Activated CD8-positive, alpha-beta memory T cell treated with anti-CD3 and anti-CD28 coated beads for 1 hour (primary cell): ENCODE measurements at regions not wholly inside any gene's neighbourhood (a gene's known extent, or its start where the extent isn't known, plus 50 kb on each side); places are given as distances from the start of the nearest gene placed in this dataset.
"Not testable (repeated sequence)": the region's sequence is repeated elsewhere in the genome, so short reads cannot be mapped to it uniquely, and the experiment has no call there.

ENCODE experiments used
- DNase-seq, 2 donors: peaks; one replicate each; pipeline ENCODE4 v3.0.0-alpha.2; 2020; ENCODE audit warnings: low read depth in 1 of 2; ENCODE audit errors: extremely low read depth in 1 of 2

- DNase-seq = no peak
Measured at GRCh38 chr6:150681578-150682395, 82.1 kb downstream of the PLEKHG1 start.

- no peak for DNase-seq
Measured at GRCh38 chr6:150683320-150683719, 83.6 kb downstream of the PLEKHG1 start.

GRCh38 chr6:150684161-150684560 lies 84.5 kb downstream of the PLEKHG1 start:
- no peak for DNase-seq

- DNase-seq = no peak
Measured at GRCh38 chr6:150684714-150685459, 85.2 kb downstream of the PLEKHG1 start.

GRCh38 chr6:150685860-150686259 lies 86.2 kb downstream of the PLEKHG1 start:
- peak in 1 of 2 donors; percentile 8 for DNase-seq

- no peak for DNase-seq
Measured at GRCh38 chr6:150686566-150686965, 86.9 kb downstream of the PLEKHG1 start.

- DNase-seq = no peak
Measured at GRCh38 chr6:150687508-150687907, 87.8 kb downstream of the PLEKHG1 start.

GRCh38 chr6:150689900-150690590 lies 90.4 kb downstream of the PLEKHG1 start:
- no peak for DNase-seq

GRCh38 chr6:150690681-150691080 lies 91.0 kb downstream of the PLEKHG1 start:
- DNase-seq = no peak

GRCh38 chr6:150691463-150691862 lies 91.8 kb downstream of the PLEKHG1 start:
- no peak for DNase-seq

GRCh38 chr6:150692604-150693003 lies 92.9 kb downstream of the PLEKHG1 start:
- no peak for DNase-seq

GRCh38 chr6:150694889-150695288 lies 95.2 kb downstream of the PLEKHG1 start:
- DNase-seq = no peak

GRCh38 chr6:150695652-150696051 lies 96.0 kb downstream of the PLEKHG1 start:
- no peak for DNase-seq

- DNase-seq = no peak
Measured at GRCh38 chr6:150696190-150696589, 96.5 kb downstream of the PLEKHG1 start.

GRCh38 chr6:150696918-150697317 lies 97.2 kb downstream of the PLEKHG1 start:
- not testable (repeated sequence) for DNase-seq

GRCh38 chr6:150697515-150697914 lies 97.8 kb downstream of the PLEKHG1 start:
- DNase-seq = no peak

- DNase-seq = no peak
Measured at GRCh38 chr6:150698391-150698790, 98.7 kb downstream of the PLEKHG1 start.

GRCh38 chr6:150702675-150703074 lies 103.0 kb downstream of the PLEKHG1 start:
- DNase-seq = no peak

GRCh38 chr6:150704447-150705192 lies 104.9 kb downstream of the PLEKHG1 start:
- no peak for DNase-seq

GRCh38 chr6:150705392-150705791 lies 105.7 kb downstream of the PLEKHG1 start:
- DNase-seq = no peak

- DNase-seq = no peak
Measured at GRCh38 chr6:150710236-150710635, 110.6 kb downstream of the PLEKHG1 start.
